NCI-H2196 treated with DMSO at 0.1 percent for 48 hours (cell line): ENCODE measurements at regions not wholly inside any gene's neighbourhood (a gene's known extent, or its start where the extent isn't known, plus 50 kb on each side); places are given as distances from the start of the nearest gene placed in this dataset.
"Not testable (repeated sequence)": the region's sequence is repeated elsewhere in the genome, so short reads cannot be mapped to it uniquely, and the experiment has no call there.

Experiments
- DNase-seq: peaks from one replicate; lab custom pipeline; 2025; ENCODE audit not compliant: unreplicated experiment; lab: John Stamatoyannopoulos, UW

GRCh38 chr14:106398931-106399331, 872.5 kb downstream of the TMEM121 start:
- not testable (repeated sequence) for DNase-seq

GRCh38 chr14:106401316-106401715, 874.9 kb downstream of the TMEM121 start:
- not testable (repeated sequence) for DNase-seq

- not testable (repeated sequence) for DNase-seq
Measured at GRCh38 chr14:106410229-106410628, 883.8 kb downstream of the TMEM121 start.

- no peak for DNase-seq
Measured at GRCh38 chr14:106414464-106414863, 888.1 kb downstream of the TMEM121 start.

GRCh38 chr14:106417224-106418049, 891.1 kb downstream of the TMEM121 start:
- DNase-seq = no peak

GRCh38 chr14:106419376-106419965, 893.1 kb downstream of the TMEM121 start:
- DNase-seq = no peak

GRCh38 chr14:106421431-106422033, 895.1 kb downstream of the TMEM121 start:
- DNase-seq = not testable (repeated sequence)

GRCh38 chr14:106422066-106422465, 895.7 kb downstream of the TMEM121 start:
- DNase-seq = no peak

GRCh38 chr14:106425150-106425549, 898.8 kb downstream of the TMEM121 start:
- not testable (repeated sequence) for DNase-seq

GRCh38 chr14:106436310-106436905, 910.0 kb downstream of the TMEM121 start:
- no peak for DNase-seq

GRCh38 chr14:106442857-106443256, 916.5 kb downstream of the TMEM121 start:
- no peak for DNase-seq

GRCh38 chr14:106455026-106455425, 928.6 kb downstream of the TMEM121 start:
- DNase-seq = no peak

GRCh38 chr14:106459971-106460730, 933.8 kb downstream of the TMEM121 start:
- DNase-seq = no peak

GRCh38 chr14:106460916-106461315, 934.5 kb downstream of the TMEM121 start:
- no peak for DNase-seq

- DNase-seq = not testable (repeated sequence)
Measured at GRCh38 chr14:106466483-106466882, 940.1 kb downstream of the TMEM121 start.

GRCh38 chr14:106468869-106469268, 942.5 kb downstream of the TMEM121 start:
- DNase-seq = not testable (repeated sequence)

GRCh38 chr14:106470028-106470427, 943.6 kb downstream of the TMEM121 start:
- not testable (repeated sequence) for DNase-seq

- not testable (repeated sequence) for DNase-seq
Measured at GRCh38 chr14:106474261-106475028, 948.1 kb downstream of the TMEM121 start.

GRCh38 chr14:106475214-106475613, 948.8 kb downstream of the TMEM121 start:
- DNase-seq = not testable (repeated sequence)

GRCh38 chr14:106477600-106477999, 951.2 kb downstream of the TMEM121 start:
- DNase-seq = not testable (repeated sequence)
